Sigmoid colon (tissue), 4 donors: ENCODE measurements at regions not wholly inside any gene's neighbourhood (a gene's known extent, or its start where the extent isn't known, plus 50 kb on each side); places are given as distances from the start of the nearest gene placed in this dataset.

Source experiments
- EP300 ChIP-seq, 4 donors: sonication (generic); formaldehyde crosslinking; IDR thresholded peaks; one replicate each; pipeline ENCODE4 v1.6.1; 2017; ENCODE audit warnings: antibody characterized with exemption in 4 of 4
- TF ChIP-seq, protein P1 (sequence below), 4 experiments: fragments of 450-650 bp in 3 of 4; fragments of 200-600 bp in 1 of 4; IDR thresholded peaks; one replicate each; pipeline ENCODE4 v1.5.1; 2016 to 2019; ENCODE audit warnings: antibody characterized with exemption in 4 of 4, mild to moderate bottlenecking in 3 of 4, moderate library complexity in 2 of 4

DNA sequence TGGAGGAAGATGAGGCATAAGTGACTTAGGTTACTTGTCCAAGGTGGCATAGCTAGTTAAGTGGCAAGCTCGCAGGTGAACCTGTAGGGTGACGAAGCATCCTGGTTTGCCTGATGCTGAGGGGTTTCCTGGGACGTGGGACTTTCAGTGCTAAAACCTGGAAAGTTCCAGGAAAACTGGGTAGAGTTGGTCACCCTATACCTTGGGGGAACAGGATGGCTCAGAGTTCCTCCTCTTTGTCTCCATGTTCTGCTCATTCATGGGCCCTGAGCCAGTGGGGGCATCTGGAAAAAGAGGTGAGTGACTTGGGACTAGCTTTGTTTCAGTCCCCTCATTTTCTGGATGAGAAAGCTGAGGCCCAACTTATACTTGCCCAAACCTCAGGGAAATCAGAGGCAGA, 268.0 kb upstream of the N4BP1 start:
- no peak for TF ChIP-seq EP300 (IDR thresholded peaks at IDR 0.05)
- TF ChIP-seq, protein P1, sequence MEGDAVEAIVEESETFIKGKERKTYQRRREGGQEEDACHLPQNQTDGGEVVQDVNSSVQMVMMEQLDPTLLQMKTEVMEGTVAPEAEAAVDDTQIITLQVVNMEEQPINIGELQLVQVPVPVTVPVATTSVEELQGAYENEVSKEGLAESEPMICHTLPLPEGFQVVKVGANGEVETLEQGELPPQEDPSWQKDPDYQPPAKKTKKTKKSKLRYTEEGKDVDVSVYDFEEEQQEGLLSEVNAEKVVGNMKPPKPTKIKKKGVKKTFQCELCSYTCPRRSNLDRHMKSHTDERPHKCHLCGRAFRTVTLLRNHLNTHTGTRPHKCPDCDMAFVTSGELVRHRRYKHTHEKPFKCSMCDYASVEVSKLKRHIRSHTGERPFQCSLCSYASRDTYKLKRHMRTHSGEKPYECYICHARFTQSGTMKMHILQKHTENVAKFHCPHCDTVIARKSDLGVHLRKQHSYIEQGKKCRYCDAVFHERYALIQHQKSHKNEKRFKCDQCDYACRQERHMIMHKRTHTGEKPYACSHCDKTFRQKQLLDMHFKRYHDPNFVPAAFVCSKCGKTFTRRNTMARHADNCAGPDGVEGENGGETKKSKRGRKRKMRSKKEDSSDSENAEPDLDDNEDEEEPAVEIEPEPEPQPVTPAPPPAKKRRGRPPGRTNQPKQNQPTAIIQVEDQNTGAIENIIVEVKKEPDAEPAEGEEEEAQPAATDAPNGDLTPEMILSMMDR (IDR thresholded peaks at IDR 0.05), result no peak
